GM23338 (cell line): ENCODE measurements at regions not wholly inside any gene's neighbourhood (a gene's known extent, or its start where the extent isn't known, plus 50 kb on each side); places are given as distances from the start of the nearest gene placed in this dataset.

Source experiments
- ATAC-seq: fragments of 200-7000 bp; cut with Tn5 transposase; 3 replicates; pipeline ENCODE4 v1.9.1; 2020
- DNase-seq: peaks from one replicate; pipeline ENCODE4 v3.0.0-alpha.2; 2015; ENCODE audit warnings: low spot score
- H2AFZ ChIP-seq: fragments of 200-600 bp; sonication (generic); 2 replicates; pipeline ENCODE4 v1.8.0; 2016; ENCODE audit warnings: antibody characterized with exemption, mild to moderate bottlenecking, moderate library complexity
- H3F3A ChIP-seq: fragments of 200-600 bp; sonication (generic); replicated peaks from 2 replicates; pipeline ENCODE4 v1.8.0; 2017; ENCODE audit warnings: antibody characterized with exemption, mixed run types, low read depth
- H3K27ac ChIP-seq: fragments of 200-600 bp; sonication (generic); 2 replicates; pipeline ENCODE4 v1.6.1; 2016; ENCODE audit warnings: low read depth
- H3K27me3 ChIP-seq: fragments of 200-600 bp; sonication (generic); 2 replicates; pipeline ENCODE4 v1.8.0; 2016; ENCODE audit warnings: mild to moderate bottlenecking, mixed run types, moderate library complexity; ENCODE audit not compliant: insufficient read depth
- H3K36me3 ChIP-seq: fragments of 200-600 bp; sonication (generic); 2 replicates; pipeline ENCODE4 v1.8.0; 2016; ENCODE audit warnings: mild to moderate bottlenecking; ENCODE audit not compliant: insufficient read depth
- H3K4me1 ChIP-seq: fragments of 200-600 bp; sonication (generic); 2 replicates; pipeline ENCODE4 v1.8.0; 2016; ENCODE audit warnings: mild to moderate bottlenecking, moderate library complexity; ENCODE audit not compliant: insufficient read depth
- H3K4me2 ChIP-seq: fragments of 200-600 bp; sonication (generic); 2 replicates; pipeline ENCODE4 v1.7.1; 2017; ENCODE audit warnings: mixed run types
- H3K4me3 ChIP-seq: fragments of 200-600 bp; sonication (generic); 2 replicates; pipeline ENCODE4 v1.6.1; 2016; ENCODE audit warnings: mixed run types
- H3K79me2 ChIP-seq: fragments of 200-600 bp; sonication (generic); replicated peaks from 2 replicates; pipeline ENCODE4 v1.8.0; 2017; ENCODE audit warnings: mild to moderate bottlenecking; ENCODE audit not compliant: insufficient read depth
- H3K9me2 ChIP-seq: fragments of 200-600 bp; sonication (generic); 2 replicates; pipeline ENCODE4 v1.8.0; 2017; ENCODE audit not compliant: insufficient read depth
- H4K20me1 ChIP-seq: fragments of 200-600 bp; sonication (generic); replicated peaks from 2 replicates; pipeline ENCODE4 v1.8.0; 2017; ENCODE audit warnings: mild to moderate bottlenecking; ENCODE audit not compliant: insufficient read depth
- H3K27ac Mint-ChIP-seq: 2 replicates; pipeline ENCODE4 v1.8.0; 2020; ENCODE audit warnings: inconsistent platforms, mild to moderate bottlenecking, moderate library complexity, mixed read lengths
- H3K27me3 Mint-ChIP-seq: 3 replicates; pipeline ENCODE4 v1.8.0; 2022; ENCODE audit warnings: low read depth, mild to moderate bottlenecking, moderate library complexity, mixed read lengths, inconsistent platforms; ENCODE audit not compliant: insufficient read depth, poor library complexity
- H3K36me3 Mint-ChIP-seq: 3 replicates; pipeline ENCODE4 v1.8.0; 2021; ENCODE audit warnings: low read depth, mild to moderate bottlenecking, inconsistent platforms, moderate library complexity, mixed read lengths
- H3K4me1 Mint-ChIP-seq: 3 replicates; pipeline ENCODE4 v1.8.0; 2020; ENCODE audit warnings: mild to moderate bottlenecking, inconsistent platforms, mixed read lengths
- H3K4me3 Mint-ChIP-seq: 3 replicates; pipeline ENCODE4 v1.8.0; 2021; ENCODE audit warnings: moderate library complexity, mild to moderate bottlenecking, inconsistent platforms, mixed read lengths
- H3K9me3 Mint-ChIP-seq: 3 replicates; pipeline ENCODE4 v1.8.0; 2020; ENCODE audit warnings: moderate library complexity, mild to moderate bottlenecking, inconsistent platforms, mixed read lengths
- CREB1 ChIP-seq: fragments of 250-450 bp; sonication (Bioruptor Pico); IDR thresholded peaks from 2 replicates; pipeline ENCODE4 v1.5.0; 2020; ENCODE audit warnings: low read depth, mild to moderate bottlenecking, moderate library complexity
- CTCF ChIP-seq, 2 experiments: fragments of 200-600 bp in 1 of 2; sonication (generic) in 1 of 2; conservative IDR thresholded peaks; 2 replicates each; pipeline versions ENCODE4 v1.5.1 to v1.6.1; 2016 to 2017; ENCODE audit warnings: antibody characterized with exemption in 2 of 2, low read depth in 2 of 2, mild to moderate bottlenecking in 2 of 2, moderate library complexity in 1 of 2
- EZH2phosphoT487 ChIP-seq: fragments of 200-600 bp; sonication (generic); IDR thresholded peaks from one replicate; pipeline ENCODE4 v1.8.1; 2018; ENCODE audit warnings: antibody characterized with exemption; ENCODE audit not compliant: unreplicated experiment
- POLR2AphosphoS5 ChIP-seq: IDR thresholded peaks from 2 replicates; pipeline ENCODE4 v1.6.1; 2016; ENCODE audit warnings: antibody characterized with exemption, low read depth
- STAT1 ChIP-seq: IDR thresholded peaks from one replicate; pipeline ENCODE4 v1.6.1; 2016; ENCODE audit warnings: antibody characterized with exemption; ENCODE audit not compliant: unreplicated experiment
- ZNF331 ChIP-seq: fragments of 250-450 bp; sonication (Bioruptor Pico); IDR thresholded peaks from 2 replicates; pipeline ENCODE4 v1.5.0; 2020; ENCODE audit warnings: low read depth, mild to moderate bottlenecking, moderate library complexity
- TF ChIP-seq, protein P1 (sequence below): fragments of 250-450 bp; sonication (Bioruptor Pico); IDR thresholded peaks from 2 replicates; pipeline ENCODE4 v1.5.0; 2020; ENCODE audit warnings: mild to moderate bottlenecking, moderate library complexity
- TF ChIP-seq, protein P2 (sequence below): IDR thresholded peaks from one replicate; pipeline ENCODE4 v1.6.1; 2018; ENCODE audit warnings: antibody characterized with exemption; ENCODE audit not compliant: unreplicated experiment

DNA sequence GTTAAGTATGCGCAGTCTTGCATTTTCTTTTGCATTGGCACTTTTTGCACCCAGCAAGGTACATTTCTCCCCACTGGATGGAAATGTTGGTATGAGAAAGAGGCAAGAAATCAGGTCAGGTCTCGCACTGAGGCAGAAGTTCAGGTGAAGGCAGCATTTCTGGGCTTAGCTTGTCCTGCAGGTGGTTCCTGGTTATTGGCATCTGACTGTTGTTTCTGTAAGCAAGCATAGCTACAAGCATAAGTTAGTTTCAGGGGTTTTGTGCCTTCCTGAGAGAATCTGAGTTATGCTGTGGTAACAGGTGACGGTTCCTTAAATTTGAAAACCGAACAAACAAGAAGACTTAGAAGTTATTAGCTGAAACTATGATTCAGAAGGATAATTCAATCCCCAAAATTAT lies 139.4 kb upstream of the GRM7 start (continued):
- TF ChIP-seq STAT1 (no peak), POLR2AphosphoS5 (no peak), CTCF (conservative IDR thresholded peaks at IDR 0.05; ENCODE audit: low read depth in 2 of 2) (no peak)

DNA sequence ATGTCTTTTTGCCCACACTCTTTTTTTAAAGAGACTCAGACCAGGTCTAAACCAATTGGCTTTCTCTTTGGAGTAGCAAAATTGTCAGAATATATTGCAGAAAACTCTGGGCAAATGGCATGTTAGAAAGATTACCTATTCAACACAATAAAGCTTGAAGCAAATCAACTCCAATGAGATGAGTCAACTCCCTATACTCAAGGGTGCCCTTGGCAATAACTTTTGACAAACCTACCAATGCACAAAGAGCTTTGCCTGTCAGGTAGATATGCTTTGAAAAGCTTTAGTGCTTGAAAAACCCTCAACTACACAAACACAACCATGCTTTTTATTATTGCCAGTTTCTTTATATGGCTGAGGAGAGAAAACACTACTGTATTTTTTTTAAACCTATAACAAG lies 137.7 kb upstream of the GRM7 start:
- Histone ChIP-seq H3K36me3 (no peaks in the 10 kb centered on the region; the same call in none of the 2 replicates), H4K20me1 (no peaks in the 10 kb centered on the region), H3F3A (no peaks in the 10 kb centered on the region), H3K4me2 (no peak overlapping the region), H2AFZ (no peak overlapping the region), H3K4me3 (no peak overlapping the region), H3K4me1 (no peaks in the 10 kb centered on the region), H3K27ac (no peak overlapping the region), H3K27me3 (no peaks in the 10 kb centered on the region), H3K79me2 (no peaks in the 10 kb centered on the region), H3K9me2 (no peaks in the 10 kb centered on the region)
- DNase-seq (no peak), ATAC-seq (no peak)
- Mint-ChIP-seq H3K36me3 (peaks cover 19% of the 10 kb centered on the region), H3K4me3 (no peak overlapping the region), H3K9me3 (peaks cover 60% of the 10 kb centered on the region), H3K27ac (no peak overlapping the region), H3K27me3 (no peaks in the 10 kb centered on the region), H3K4me1 (no peaks in the 10 kb centered on the region)
- TF ChIP-seq EZH2phosphoT487 (no peak), POLR2AphosphoS5 (no peak), CREB1 (CRISPR knock-in tag) (no peak), ZNF331 (no peak)
- TF ChIP-seq, protein P1, sequence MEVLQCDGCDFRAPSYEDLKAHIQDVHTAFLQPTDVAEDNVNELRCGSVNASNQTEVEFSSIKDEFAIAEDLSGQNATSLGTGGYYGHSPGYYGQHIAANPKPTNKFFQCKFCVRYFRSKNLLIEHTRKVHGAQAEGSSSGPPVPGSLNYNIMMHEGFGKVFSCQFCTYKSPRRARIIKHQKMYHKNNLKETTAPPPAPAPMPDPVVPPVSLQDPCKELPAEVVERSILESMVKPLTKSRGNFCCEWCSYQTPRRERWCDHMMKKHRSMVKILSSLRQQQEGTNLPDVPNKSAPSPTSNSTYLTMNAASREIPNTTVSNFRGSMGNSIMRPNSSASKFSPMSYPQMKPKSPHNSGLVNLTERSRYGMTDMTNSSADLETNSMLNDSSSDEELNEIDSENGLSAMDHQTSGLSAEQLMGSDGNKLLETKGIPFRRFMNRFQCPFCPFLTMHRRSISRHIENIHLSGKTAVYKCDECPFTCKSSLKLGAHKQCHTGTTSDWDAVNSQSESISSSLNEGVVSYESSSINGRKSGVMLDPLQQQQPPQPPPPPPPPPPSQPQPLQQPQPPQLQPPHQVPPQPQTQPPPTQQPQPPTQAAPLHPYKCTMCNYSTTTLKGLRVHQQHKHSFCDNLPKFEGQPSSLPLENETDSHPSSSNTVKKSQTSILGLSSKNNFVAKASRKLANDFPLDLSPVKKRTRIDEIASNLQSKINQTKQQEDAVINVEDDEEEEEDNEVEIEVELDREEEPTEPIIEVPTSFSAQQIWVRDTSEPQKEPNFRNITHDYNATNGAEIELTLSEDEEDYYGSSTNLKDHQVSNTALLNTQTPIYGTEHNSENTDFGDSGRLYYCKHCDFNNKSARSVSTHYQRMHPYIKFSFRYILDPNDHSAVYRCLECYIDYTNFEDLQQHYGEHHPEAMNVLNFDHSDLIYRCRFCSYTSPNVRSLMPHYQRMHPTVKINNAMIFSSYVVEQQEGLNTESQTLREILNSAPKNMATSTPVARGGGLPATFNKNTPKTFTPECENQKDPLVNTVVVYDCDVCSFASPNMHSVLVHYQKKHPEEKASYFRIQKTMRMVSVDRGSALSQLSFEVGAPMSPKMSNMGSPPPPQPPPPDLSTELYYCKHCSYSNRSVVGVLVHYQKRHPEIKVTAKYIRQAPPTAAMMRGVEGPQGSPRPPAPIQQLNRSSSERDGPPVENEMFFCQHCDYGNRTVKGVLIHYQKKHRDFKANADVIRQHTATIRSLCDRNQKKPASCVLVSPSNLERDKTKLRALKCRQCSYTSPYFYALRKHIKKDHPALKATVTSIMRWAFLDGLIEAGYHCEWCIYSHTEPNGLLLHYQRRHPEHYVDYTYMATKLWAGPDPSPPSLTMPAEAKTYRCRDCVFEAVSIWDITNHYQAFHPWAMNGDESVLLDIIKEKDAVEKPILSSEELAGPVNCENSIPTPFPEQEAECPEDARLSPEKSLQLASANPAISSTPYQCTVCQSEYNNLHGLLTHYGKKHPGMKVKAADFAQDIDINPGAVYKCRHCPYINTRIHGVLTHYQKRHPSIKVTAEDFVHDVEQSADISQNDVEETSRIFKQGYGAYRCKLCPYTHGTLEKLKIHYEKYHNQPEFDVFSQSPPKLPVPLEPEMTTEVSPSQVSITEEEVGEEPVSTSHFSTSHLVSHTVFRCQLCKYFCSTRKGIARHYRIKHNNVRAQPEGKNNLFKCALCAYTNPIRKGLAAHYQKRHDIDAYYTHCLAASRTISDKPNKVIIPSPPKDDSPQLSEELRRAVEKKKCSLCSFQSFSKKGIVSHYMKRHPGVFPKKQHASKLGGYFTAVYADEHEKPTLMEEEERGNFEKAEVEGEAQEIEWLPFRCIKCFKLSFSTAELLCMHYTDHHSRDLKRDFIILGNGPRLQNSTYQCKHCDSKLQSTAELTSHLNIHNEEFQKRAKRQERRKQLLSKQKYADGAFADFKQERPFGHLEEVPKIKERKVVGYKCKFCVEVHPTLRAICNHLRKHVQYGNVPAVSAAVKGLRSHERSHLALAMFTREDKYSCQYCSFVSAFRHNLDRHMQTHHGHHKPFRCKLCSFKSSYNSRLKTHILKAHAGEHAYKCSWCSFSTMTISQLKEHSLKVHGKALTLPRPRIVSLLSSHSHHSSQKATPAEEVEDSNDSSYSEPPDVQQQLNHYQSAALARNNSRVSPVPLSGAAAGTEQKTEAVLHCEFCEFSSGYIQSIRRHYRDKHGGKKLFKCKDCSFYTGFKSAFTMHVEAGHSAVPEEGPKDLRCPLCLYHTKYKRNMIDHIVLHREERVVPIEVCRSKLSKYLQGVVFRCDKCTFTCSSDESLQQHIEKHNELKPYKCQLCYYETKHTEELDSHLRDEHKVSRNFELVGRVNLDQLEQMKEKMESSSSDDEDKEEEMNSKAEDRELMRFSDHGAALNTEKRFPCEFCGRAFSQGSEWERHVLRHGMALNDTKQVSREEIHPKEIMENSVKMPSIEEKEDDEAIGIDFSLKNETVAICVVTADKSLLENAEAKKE (CRISPR knock-in tag) = no peak
- TF ChIP-seq, protein P2, sequence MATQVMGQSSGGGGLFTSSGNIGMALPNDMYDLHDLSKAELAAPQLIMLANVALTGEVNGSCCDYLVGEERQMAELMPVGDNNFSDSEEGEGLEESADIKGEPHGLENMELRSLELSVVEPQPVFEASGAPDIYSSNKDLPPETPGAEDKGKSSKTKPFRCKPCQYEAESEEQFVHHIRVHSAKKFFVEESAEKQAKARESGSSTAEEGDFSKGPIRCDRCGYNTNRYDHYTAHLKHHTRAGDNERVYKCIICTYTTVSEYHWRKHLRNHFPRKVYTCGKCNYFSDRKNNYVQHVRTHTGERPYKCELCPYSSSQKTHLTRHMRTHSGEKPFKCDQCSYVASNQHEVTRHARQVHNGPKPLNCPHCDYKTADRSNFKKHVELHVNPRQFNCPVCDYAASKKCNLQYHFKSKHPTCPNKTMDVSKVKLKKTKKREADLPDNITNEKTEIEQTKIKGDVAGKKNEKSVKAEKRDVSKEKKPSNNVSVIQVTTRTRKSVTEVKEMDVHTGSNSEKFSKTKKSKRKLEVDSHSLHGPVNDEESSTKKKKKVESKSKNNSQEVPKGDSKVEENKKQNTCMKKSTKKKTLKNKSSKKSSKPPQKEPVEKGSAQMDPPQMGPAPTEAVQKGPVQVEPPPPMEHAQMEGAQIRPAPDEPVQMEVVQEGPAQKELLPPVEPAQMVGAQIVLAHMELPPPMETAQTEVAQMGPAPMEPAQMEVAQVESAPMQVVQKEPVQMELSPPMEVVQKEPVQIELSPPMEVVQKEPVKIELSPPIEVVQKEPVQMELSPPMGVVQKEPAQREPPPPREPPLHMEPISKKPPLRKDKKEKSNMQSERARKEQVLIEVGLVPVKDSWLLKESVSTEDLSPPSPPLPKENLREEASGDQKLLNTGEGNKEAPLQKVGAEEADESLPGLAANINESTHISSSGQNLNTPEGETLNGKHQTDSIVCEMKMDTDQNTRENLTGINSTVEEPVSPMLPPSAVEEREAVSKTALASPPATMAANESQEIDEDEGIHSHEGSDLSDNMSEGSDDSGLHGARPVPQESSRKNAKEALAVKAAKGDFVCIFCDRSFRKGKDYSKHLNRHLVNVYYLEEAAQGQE = no peak
